ENCODE measurements at regions not wholly inside any gene's neighbourhood (a gene's known extent, or its start where the extent isn't known, plus 50 kb on each side); places are given as distances from the start of the nearest gene placed in this dataset.

- no peak for DNase-seq (ENCODE audit: low spot score)
Measured at GRCh38 chr2:198219292-198219691, 414.9 kb downstream of the PLCL1 start.

GRCh38 chr2:198214114-198214596, 409.8 kb downstream of the PLCL1 start:
- DNase-seq (ENCODE audit: low spot score), result no peak

DNA sequence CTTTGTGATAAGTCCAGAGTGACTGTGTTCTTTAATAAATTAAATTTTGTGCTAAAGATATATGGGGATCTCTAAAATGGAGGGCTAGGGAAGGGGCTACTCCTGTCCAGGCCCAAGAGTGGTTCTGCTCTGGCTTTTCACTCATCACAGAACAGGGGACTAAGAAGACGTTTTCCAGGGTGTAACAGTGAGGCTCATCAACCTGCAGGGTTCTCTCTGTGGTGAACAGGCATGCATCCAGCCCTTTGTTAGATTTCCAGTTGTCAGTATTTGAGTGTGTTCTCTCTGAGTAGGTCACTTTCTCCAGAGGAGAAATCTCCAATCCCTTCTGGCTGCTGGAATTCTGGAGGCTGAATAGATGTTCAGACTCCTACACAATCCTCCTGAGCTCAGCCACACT, 408.9 kb downstream of the PLCL1 start:
- no peak for DNase-seq (ENCODE audit: low spot score)

DNA sequence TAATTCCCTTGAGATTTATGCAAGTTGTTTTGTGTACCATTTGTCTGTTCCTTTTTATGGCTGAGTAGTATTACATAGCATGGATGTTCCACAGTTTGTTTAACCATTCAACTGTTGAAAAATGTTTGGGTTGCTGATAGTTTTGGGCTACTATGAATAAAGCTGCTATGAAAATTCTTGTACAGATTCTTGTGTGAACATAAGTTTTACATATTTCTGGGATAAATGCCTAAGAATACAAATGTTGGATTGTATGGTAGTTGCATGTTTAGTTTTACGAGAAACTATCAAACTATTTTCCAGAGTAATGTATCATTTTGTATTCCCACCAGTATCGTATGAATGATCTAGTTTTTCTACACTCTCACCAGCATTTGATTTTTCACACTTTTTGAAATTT, 407.3 kb downstream of the PLCL1 start:
- DNase-seq (ENCODE audit: low spot score), result no peak

DNA sequence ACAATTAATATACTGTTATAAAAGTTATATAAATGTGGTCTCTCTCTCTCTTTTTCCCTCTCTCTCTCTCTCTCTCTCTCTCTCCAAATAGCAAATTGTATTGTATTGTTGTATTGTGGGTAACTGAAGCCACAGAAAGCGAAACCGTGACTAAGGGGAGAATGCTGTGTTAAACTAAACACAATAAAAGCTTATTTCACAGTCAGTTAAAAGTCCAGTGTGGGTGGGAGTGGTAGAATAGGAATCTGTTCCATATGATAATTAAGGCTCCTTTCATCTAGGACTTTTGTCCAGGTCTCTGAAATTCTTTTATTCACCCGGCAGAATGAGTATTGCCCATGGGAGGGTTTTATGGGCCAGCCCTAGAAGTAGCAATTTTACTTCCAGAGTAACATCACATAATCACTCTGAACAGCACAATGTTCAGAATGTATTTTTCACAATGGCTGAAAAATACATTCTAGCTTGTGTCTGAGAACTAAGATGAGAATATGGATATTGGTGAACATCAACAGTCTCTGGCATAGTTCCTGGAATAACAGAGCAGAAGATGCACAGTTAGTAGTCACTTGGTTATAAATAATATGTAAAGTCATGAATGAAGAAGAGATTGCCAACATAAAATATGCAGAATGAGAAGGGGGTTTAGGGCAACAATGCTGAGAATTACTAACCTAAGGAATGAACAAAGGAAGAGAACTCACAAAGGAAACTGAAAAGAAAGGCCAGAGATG, 399.1 kb downstream of the PLCL1 start:
- DNase-seq (ENCODE audit: low spot score), result no peak
